Ovary (tissue), 3 donors: ENCODE measurements at regions not wholly inside any gene's neighbourhood (a gene's known extent, or its start where the extent isn't known, plus 50 kb on each side); places are given as distances from the start of the nearest gene placed in this dataset.

ENCODE experiments used
- CTCF ChIP-seq, 3 donors: fragments of 450-650 bp in 2 of 3; fragments of 200-600 bp in 1 of 3; IDR thresholded peaks; one replicate each; pipeline versions ENCODE4 v1.5.1 to v1.8.0; 2016 to 2022; ENCODE audit warnings: antibody characterized with exemption in 3 of 3, mild to moderate bottlenecking in 1 of 3
- EP300 ChIP-seq: sonication (generic); formaldehyde crosslinking; IDR thresholded peaks from one replicate; pipeline ENCODE4 v1.6.1; 2017; ENCODE audit warnings: antibody characterized with exemption
- POLR2A ChIP-seq: fragments of 450-650 bp; IDR thresholded peaks from one replicate; pipeline ENCODE4 v1.6.1; 2017; ENCODE audit warnings: antibody characterized with exemption, mild to moderate bottlenecking, moderate library complexity
- donor health status: DM: no; HTN: no; CAD: no.

DNA sequence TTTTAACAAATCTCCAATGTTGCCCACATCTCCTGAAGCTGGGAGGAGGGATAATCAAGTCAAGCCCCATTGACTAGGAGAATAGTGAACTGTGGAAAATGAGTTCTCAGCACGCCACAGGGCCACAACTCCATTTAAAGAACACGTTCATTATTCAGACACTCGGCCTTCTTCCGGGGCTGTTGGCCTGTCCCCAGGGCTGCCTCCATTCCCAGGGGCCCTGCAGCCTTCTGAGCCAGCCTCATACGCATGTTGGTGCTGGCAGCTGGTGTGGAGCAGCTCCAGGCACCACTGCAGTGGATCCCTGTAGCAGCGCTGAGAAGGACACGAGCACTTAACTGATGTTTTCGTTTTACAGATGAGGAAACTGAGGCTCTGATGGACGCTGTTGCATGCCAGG, 87.5 kb upstream of the RCN1 start:
- TF ChIP-seq CTCF (IDR thresholded peaks at IDR 0.05), result no peak
- TF ChIP-seq POLR2A, result no peak
- no peak for TF ChIP-seq EP300
